Activated CD4-positive, alpha-beta T cell treated with anti-CD3 and anti-CD28 coated beads, Interleukin-2, Interleukin-4, amounts not matched to agents 100 ng/mL and 50 ng/mL, durations not matched to agents 16 hours and 8 hours (primary cell): ENCODE measurements at regions not wholly inside any gene's neighbourhood (a gene's known extent, or its start where the extent isn't known, plus 50 kb on each side); places are given as distances from the start of the nearest gene placed in this dataset.

ENCODE experiments used
- DNase-seq: peaks from one replicate; pipeline ENCODE4 v3.0.0-alpha.2; 2020; ENCODE audit warnings: low spot score

- no peak for DNase-seq
These were observed 66.7 kb upstream of the PDK4 start for GRCh38 chr7:95662987-95663386.

DNA sequence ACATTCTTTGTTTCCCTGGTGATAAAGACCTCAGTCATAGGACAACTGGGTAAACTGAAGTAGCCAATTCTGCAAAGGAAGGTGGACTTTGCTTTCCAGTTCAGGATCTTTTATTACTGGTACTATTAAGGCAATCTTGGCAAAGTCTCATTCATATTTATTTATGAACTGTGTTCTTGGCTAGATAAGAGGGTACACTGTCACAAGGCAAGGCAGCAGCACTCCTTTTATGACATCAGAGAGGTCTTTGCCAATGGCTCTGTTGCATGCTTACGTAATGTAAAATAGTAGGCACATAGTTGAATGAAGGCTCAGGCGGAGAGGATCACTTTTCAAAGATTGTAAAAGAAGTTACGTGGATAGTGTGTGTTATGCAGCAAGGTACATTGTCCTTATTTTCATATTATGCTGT, 63.7 kb upstream of the PDK4 start:
- no peak for DNase-seq

GRCh38 chr7:95658676-95659075, 62.4 kb upstream of the PDK4 start:
- DNase-seq = no peak

DNA sequence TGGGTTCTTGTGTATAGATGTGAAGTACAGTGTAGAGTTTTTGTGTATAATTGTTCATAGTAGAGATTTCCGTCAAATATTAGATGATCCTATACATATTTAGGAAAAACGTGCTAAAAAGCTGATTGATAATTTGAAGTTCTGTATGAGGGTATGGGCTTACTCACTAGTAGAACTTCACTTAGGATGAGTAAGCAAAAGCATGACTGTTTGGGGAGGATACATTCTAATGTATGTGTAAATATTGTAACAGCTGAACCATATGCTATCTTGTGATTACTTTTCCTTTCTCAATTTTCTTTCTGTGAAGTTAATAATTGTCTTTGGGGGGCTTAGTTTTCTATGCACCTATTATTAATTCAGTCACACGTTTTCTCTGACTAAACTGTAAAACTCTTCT, 53.2 kb upstream of the PDK4 start:
- DNase-seq = no peak

DNA sequence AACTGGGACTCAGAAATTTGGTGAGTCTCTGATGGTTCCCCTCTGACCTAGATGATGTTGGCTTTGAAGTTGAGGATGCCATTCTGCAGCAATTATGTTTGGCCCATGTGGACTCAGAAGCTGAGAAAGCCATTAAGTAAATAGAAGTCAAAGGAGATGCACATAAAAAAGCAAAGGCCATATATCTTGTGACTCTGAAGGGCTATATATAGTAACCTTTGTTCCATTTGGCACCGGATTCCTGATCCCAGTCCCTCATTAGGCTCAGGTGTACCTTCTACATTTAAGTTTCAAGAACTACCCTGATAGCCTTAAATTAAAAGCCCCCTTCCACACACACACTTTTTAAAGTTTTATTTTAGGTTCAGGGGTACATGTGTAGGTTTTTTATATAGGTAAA, 50.0 kb upstream of the PDK4 start:
- DNase-seq = no peak
